GM12878 (cell line): ENCODE measurements at regions not wholly inside any gene's neighbourhood (a gene's known extent, or its start where the extent isn't known, plus 50 kb on each side); places are given as distances from the start of the nearest gene placed in this dataset.

Experiments used
- ATAC-seq: fragments of 200-7000 bp; cut with Tn5 transposase; 3 replicates; pipeline ENCODE4 v1.9.1; 2020; ENCODE audit warnings: mild to moderate bottlenecking, moderate library complexity
- BruUV-seq: library from RNA; stranded (reverse); fragments of 400-500 nt; replicated peaks from 2 replicates; lab custom pipeline; 2021; lab: Mats Ljungman, UMichigan
- CTCF ChIA-PET: fragments of 300-600 bp; sonication (Branson Sonifier 250); formaldehyde crosslinking; extraction: SDS; loops from one replicate; lab custom pipeline; 2021; ENCODE audit warnings: inconsistent platforms; lab: Yijun Ruan, JAX
- POLR2A ChIA-PET: fragments of 350-600 bp; formaldehyde crosslinking; extraction: SDS; loops from one replicate; lab custom pipeline; 2021; ENCODE audit warnings: inconsistent platforms; lab: Charles Lee
- RAD21 ChIA-PET: fragments of 300-600 bp; sonication (Branson Sonifier 250); formaldehyde crosslinking; loops from one replicate; lab custom pipeline; 2023; ENCODE audit warnings: antibody characterized with exemption; ENCODE audit not compliant: unreplicated experiment; lab: Charles Lee
- SMC1A ChIA-PET: fragments of 300-600 bp; sonication (Branson Sonifier 250); formaldehyde crosslinking; loops from one replicate; lab custom pipeline; 2023; ENCODE audit not compliant: unreplicated experiment, uncharacterized antibody; lab: Charles Lee
- DNase-seq: peaks from one replicate; pipeline ENCODE4 v3.0.0-alpha.2; 2011; ENCODE audit warnings: low read depth, low spot score
- FAIRE-seq: peaks from 3 replicates; lab custom pipeline; 2011; peaks lifted over from hg19 to GRCh38; lab: Jason Lieb, UNC
- H2AFZ ChIP-seq: 2 replicates; pipeline ENCODE4 v1.6.0; 2011; ENCODE audit warnings: low read depth, low read length, control low read depth; ENCODE audit not compliant: control insufficient read depth
- H3K27ac ChIP-seq: 2 replicates; pipeline ENCODE4 v1.5.1; 2011; ENCODE audit warnings: control low read depth; ENCODE audit not compliant: control insufficient read depth, insufficient read depth
- H3K27me3 ChIP-seq, 2 experiments: replicated peaks in 1 of 2; 2 replicates each; pipeline versions ENCODE4 v1.6.0 to v1.6.1; 2011; ENCODE audit warnings: low read length in 1 of 2; ENCODE audit not compliant: control insufficient read depth in 2 of 2, insufficient read depth in 2 of 2
- H3K36me3 ChIP-seq, 2 experiments: 2 replicates each; pipeline ENCODE4 v1.5.1; 2011; ENCODE audit warnings: low read length in 1 of 2; ENCODE audit not compliant: control insufficient read depth in 2 of 2, insufficient read depth in 2 of 2
- H3K4me1 ChIP-seq: 2 replicates; pipeline ENCODE4 v1.6.1; 2011; ENCODE audit warnings: mild to moderate bottlenecking, low read length, moderate library complexity, mixed read lengths; ENCODE audit not compliant: control insufficient read depth, insufficient read depth
- H3K4me2 ChIP-seq: 2 replicates; pipeline ENCODE4 v1.6.0; 2011; ENCODE audit warnings: control low read depth; ENCODE audit not compliant: control insufficient read depth, insufficient read depth
- H3K4me3 ChIP-seq: fragments of 200-600 bp; sonication (generic); 2 replicates; pipeline ENCODE4 v1.5.1; 2016
- H3K79me2 ChIP-seq: 2 replicates; pipeline ENCODE4 v1.6.0; 2011; ENCODE audit warnings: low read length; ENCODE audit not compliant: control insufficient read depth, insufficient read depth
- H3K9ac ChIP-seq: 2 replicates; pipeline ENCODE4 v1.8.0; 2011; ENCODE audit warnings: low read length, control low read depth, mixed read lengths; ENCODE audit not compliant: control insufficient read depth, insufficient read depth
- H3K9me3 ChIP-seq: replicated peaks from 3 replicates; pipeline ENCODE4 v1.5.1; 2011; ENCODE audit warnings: mild to moderate bottlenecking, low read length; ENCODE audit not compliant: control insufficient read depth, insufficient read depth
- H4K20me1 ChIP-seq: 2 replicates; pipeline ENCODE4 v1.6.0; 2011; ENCODE audit not compliant: control insufficient read depth, insufficient read depth
- ATF2 ChIP-seq: IDR thresholded peaks from 2 replicates; pipeline ENCODE4 v1.6.1; 2012; ENCODE audit warnings: low read length, inconsistent platforms
- BCLAF1 ChIP-seq: fragments of 450-650 bp; IDR thresholded peaks from 2 replicates; pipeline ENCODE4 v1.6.1; 2017; ENCODE audit warnings: antibody characterized with exemption, mild to moderate bottlenecking, moderate library complexity
- ESRRA ChIP-seq: IDR thresholded peaks from 2 replicates; pipeline ENCODE4 v1.6.1; 2012; ENCODE audit warnings: mild to moderate bottlenecking, low read length, improper control_type of control experiment
- EZH2 ChIP-seq: IDR thresholded peaks from 2 replicates; pipeline ENCODE4 v1.6.1; 2012; ENCODE audit warnings: low read depth, mild to moderate bottlenecking, control low read depth, inconsistent platforms, low read length, borderline replicate concordance; ENCODE audit not compliant: control insufficient read depth
- MLLT1 ChIP-seq: fragments of 450-650 bp; IDR thresholded peaks from 2 replicates; pipeline ENCODE4 v1.6.1; 2016; ENCODE audit warnings: mild to moderate bottlenecking
- NBN ChIP-seq: fragments of 450-650 bp; IDR thresholded peaks from 2 replicates; pipeline ENCODE4 v1.6.1; 2016
- NFXL1 ChIP-seq: fragments of 450-650 bp; IDR thresholded peaks from 2 replicates; pipeline ENCODE4 v1.6.1; 2017; ENCODE audit warnings: antibody characterized with exemption, mild to moderate bottlenecking, borderline replicate concordance
- POLR2AphosphoS2 ChIP-seq: IDR thresholded peaks from 2 replicates; pipeline ENCODE4 v1.6.1; 2011; ENCODE audit warnings: low read depth, mild to moderate bottlenecking, low read length, improper control_type of control experiment, moderate library complexity
- RB1 ChIP-seq: fragments of 450-650 bp; formaldehyde crosslinking; IDR thresholded peaks from 2 replicates; pipeline ENCODE4 v1.6.1; 2017; ENCODE audit warnings: mild to moderate bottlenecking, borderline replicate concordance
- RELB ChIP-seq: fragments of 450-650 bp; IDR thresholded peaks from 2 replicates; pipeline ENCODE4 v1.6.1; 2017; ENCODE audit warnings: low read depth, mild to moderate bottlenecking, moderate library complexity
- SPI1 ChIP-seq: IDR thresholded peaks from 2 replicates; pipeline ENCODE4 v1.6.1; 2011; ENCODE audit warnings: low read depth, mild to moderate bottlenecking, low read length, moderate library complexity, borderline replicate concordance; ENCODE audit not compliant: insufficient read depth
- SUZ12 ChIP-seq: fragments of 200-600 bp; sonication (generic); IDR thresholded peaks from one replicate; pipeline ENCODE4 v1.6.1; 2018; ENCODE audit warnings: antibody characterized with exemption, mild to moderate bottlenecking; ENCODE audit not compliant: unreplicated experiment
- YBX1 ChIP-seq: fragments of 450-650 bp; IDR thresholded peaks from 2 replicates; pipeline ENCODE4 v1.6.1; 2016; ENCODE audit warnings: antibody characterized with exemption
- ZBTB4 ChIP-seq: fragments of 450-650 bp; formaldehyde crosslinking; IDR thresholded peaks from 2 replicates; pipeline ENCODE4 v1.4.0; 2022; ENCODE audit warnings: mild to moderate bottlenecking, moderate library complexity
- ZNF622 ChIP-seq: fragments of 450-650 bp; IDR thresholded peaks from 2 replicates; pipeline ENCODE4 v1.6.1; 2017; ENCODE audit warnings: mild to moderate bottlenecking, inconsistent platforms
- WGBS: methylation state at CpG from one replicate; pipeline ENCODE4 v1.1.6; 2016; ENCODE audit warnings: low lambda C conversion rate; ENCODE audit not compliant: insufficient replicate concordance, insufficient coverage; ENCODE audit errors: missing lambda C conversion rate; 5-methylcytosine and 5-hydroxymethylcytosine counted together
- in situ Hi-C: fragments of 300-500 bp; cut with MboI; formaldehyde crosslinking; loops from 9 replicates; pipeline ENCODE4 v1.14.3; 2018; ENCODE audit warnings: mixed read lengths
- intact Hi-C: fragments of 100-400 bp; cut with micrococcal nuclease; formaldehyde crosslinking; loops from one replicate; pipeline ENCODE4 v1.14.2; 2022; ENCODE audit not compliant: unreplicated experiment

- no peaks in the 10 kb centered on the region for H3K27me3 ChIP-seq
- no peak overlapping the region for H2AFZ ChIP-seq
- in situ Hi-C loops = no loop called here
- RAD21 ChIA-PET = no interaction called here
- POLR2A ChIA-PET = no interaction called here
- no peak for TF ChIP-seq RB1
- TF ChIP-seq ESRRA = no peak
- no peak for TF ChIP-seq BCLAF1
- no peak for TF ChIP-seq MLLT1
- no peak for TF ChIP-seq SUZ12
- TF ChIP-seq RELB = no peak
- TF ChIP-seq YBX1 = no peak
- no peak for TF ChIP-seq NFXL1
- no peak for TF ChIP-seq ZNF622
- no peak for TF ChIP-seq NBN
- TF ChIP-seq ZBTB4 (CRISPR knock-in tag) = no peak
- TF ChIP-seq SPI1 = no peak
- TF ChIP-seq POLR2AphosphoS2 = no peak
- TF ChIP-seq EZH2 = no peak
- TF ChIP-seq ATF2 = no peak
- H3K4me1 ChIP-seq = no peaks in the 10 kb centered on the region
- H3K27ac ChIP-seq = no peak overlapping the region
- no peaks in the 10 kb centered on the region for H3K79me2 ChIP-seq
- FAIRE-seq (no peak), DNase-seq (no peak), ATAC-seq (no peak)
- CTCF ChIA-PET = no interaction called here
- no peak overlapping the region for H3K9ac ChIP-seq
- no peaks in the 10 kb centered on the region for H4K20me1 ChIP-seq
- BruUV-seq = no TSS peak
- H3K36me3 ChIP-seq = no peaks in the 10 kb centered on the region
- 27% methylated on average over 3 of the region's 3 CpGs for WGBS
- SMC1A ChIA-PET = no interaction called here
- H3K4me3 ChIP-seq = no peak overlapping the region
- H3K9me3 ChIP-seq = no peaks in the 10 kb centered on the region
- intact Hi-C loops = no loop called here
- H3K4me2 ChIP-seq = no peak overlapping the region
These were observed 190.0 kb upstream of the NEIL3 start for GRCh38 chr4:177119691-177120090.
